ENCODE measurements at regions not wholly inside any gene's neighbourhood (a gene's known extent, or its start where the extent isn't known, plus 50 kb on each side); places are given as distances from the start of the nearest gene placed in this dataset.

- no peaks in the 10 kb centered on the region for H3K4me1 ChIP-seq (ENCODE audit: control insufficient read depth, insufficient read depth, low read length)
- H2BK5ac ChIP-seq (ENCODE audit: low read depth, low read length, poor library complexity, severe bottlenecking): no peak overlapping the region
- no peak overlapping the region for H3K4ac ChIP-seq (ENCODE audit: low read depth, low read length)
- H4K5ac ChIP-seq (ENCODE audit: low read depth, low read length): no peak overlapping the region
- no peaks in the 10 kb centered on the region for H3K9me1 ChIP-seq (ENCODE audit: insufficient read depth, low read length)
- no peak overlapping the region for H3K9ac ChIP-seq (ENCODE audit: low read depth, low read length)
- ATAC-seq (ENCODE audit: low read depth) (no peak), DNase-seq (no peak)
- H3K27me3 ChIP-seq (ENCODE audit: control insufficient read depth, insufficient read depth, low read length): no peaks in the 10 kb centered on the region
- H3K18ac ChIP-seq (ENCODE audit: low read depth, low read length): no peak overlapping the region
- in situ Hi-C loops (cut with MboI; ENCODE audit: low sequenced_read_pairs): loop anchor here (25.0 kb wide), 1 partner anchor 543 kb away; no protein-coding TSS in a partner anchor
- no peak overlapping the region for H4K91ac ChIP-seq (ENCODE audit: insufficient read depth, low read depth, low read length)
- no peak overlapping the region for H3K4me3 ChIP-seq (ENCODE audit: insufficient read depth, low read depth, low read length)
- no TSS peak for BruUV-seq (replicated peaks)
- no peak overlapping the region for H2AK5ac ChIP-seq (ENCODE audit: low read depth, low read length)
- H3K27ac ChIP-seq (ENCODE audit: insufficient read depth, low read length): no peak overlapping the region
- no CpG with 5 or more reads among the region's 2 CpGs for WGBS, 2 experiments (ENCODE audit: extremely low coverage in 2 of 2, insufficient read length in 1 of 2)
- POLR2A ChIA-PET (ENCODE audit: unreplicated experiment): no interaction called here
- H3K9me3 ChIP-seq (ENCODE audit: control insufficient read depth, insufficient read depth, low read length): no peaks in the 10 kb centered on the region
- no peak overlapping the region for H2AK9ac ChIP-seq (replicated peaks; ENCODE audit: low read depth, low read length, poor library complexity)
- intact Hi-C loops (cut with micrococcal nuclease): no loop called here
- H2BK15ac ChIP-seq (ENCODE audit: low read depth, low read length): no peak overlapping the region
- dilution Hi-C loops (cut with HindIII; ENCODE audit: low sequenced_read_pairs, unreplicated experiment): no loop called here
- no peaks in the 10 kb centered on the region for H3K79me1 ChIP-seq (ENCODE audit: low read depth in 1 of 2, low read length in 2 of 2)
- no peak overlapping the region for H3K4me2 ChIP-seq (ENCODE audit: low read depth, low read length)
- H3K14ac ChIP-seq (replicated peaks; ENCODE audit: low read depth, low read length): no peak overlapping the region
- H4K8ac ChIP-seq (ENCODE audit: low read depth in 2 of 2, low read length in 2 of 2): no peak overlapping the region
- H3K23ac ChIP-seq (ENCODE audit: low read depth, low read length): no peak overlapping the region
- H2BK20ac ChIP-seq (ENCODE audit: low read depth, low read length): no peak overlapping the region
- H2BK120ac ChIP-seq (ENCODE audit: low read depth, low read length): no peak overlapping the region
- peak overlapping the region; percentile 21 for H2AFZ ChIP-seq (replicated peaks; ENCODE audit: low read length, poor library complexity)
- TF ChIP-seq USF2 (IDR thresholded peaks at IDR 0.05; ENCODE audit: low read depth, low read length) (no peak), CEBPB (IDR thresholded peaks at IDR 0.05; ENCODE audit: low read depth, low read length) (no peak), FOS (IDR thresholded peaks at IDR 0.05; ENCODE audit: low read depth, low read length) (no peak), RCOR1 (IDR thresholded peaks at IDR 0.05; ENCODE audit: insufficient replicate concordance, low read length) (no peak), BHLHE40 (IDR thresholded peaks at IDR 0.05; ENCODE audit: low read depth, low read length) (no peak), ELK1 (IDR thresholded peaks at IDR 0.05; ENCODE audit: borderline replicate concordance, low read depth, low read length) (no peak), MAFK (IDR thresholded peaks at IDR 0.05; ENCODE audit: low read depth, low read length) (no peak), CTCF (conservative IDR thresholded peaks at IDR 0.05; ENCODE audit: low read depth, low read length) (no peak), POLR2A (IDR thresholded peaks at IDR 0.05; ENCODE audit: low read depth, low read length) (no peak), RAD21 (IDR thresholded peaks at IDR 0.05; ENCODE audit: low read length) (no peak)
- H3K56ac ChIP-seq (ENCODE audit: extremely low read depth, insufficient read depth, low read length): no peak overlapping the region
- CTCF ChIA-PET: interaction anchor here (0.9 kb wide), 1 partner anchor 18 kb away, joined by 3 read pairs; no protein-coding TSS in a partner anchor
- no peaks in the 10 kb centered on the region for H4K20me1 ChIP-seq (ENCODE audit: insufficient read depth, low read length)
- H3K36me3 ChIP-seq (ENCODE audit: control insufficient read depth, insufficient read depth, low read length): no peaks in the 10 kb centered on the region
Measured at GRCh38 chr4:55018978-55019377, 106.4 kb downstream of the KDR start.

Measured in IMR-90 (cell line).